WTC11 (cell line): ENCODE measurements at regions not wholly inside any gene's neighbourhood (a gene's known extent, or its start where the extent isn't known, plus 50 kb on each side); places are given as distances from the start of the nearest gene placed in this dataset.

Experiments used
- CBFB ChIP-seq: sonication (generic); formaldehyde crosslinking; IDR thresholded peaks from 2 replicates; pipeline ENCODE4 v1.8.1; 2022; ENCODE audit warnings: mild to moderate bottlenecking, low read depth, missing genetic modification reagents
- CTCF ChIP-seq: fragments of 200-600 bp; IDR thresholded peaks from 2 replicates; pipeline ENCODE4 v1.8.0; 2022; ENCODE audit warnings: antibody characterized with exemption
- NFYB ChIP-seq: sonication (generic); formaldehyde crosslinking; conservative IDR thresholded peaks from 2 replicates; pipeline ENCODE4 v1.8.0; 2022; ENCODE audit warnings: low read depth, missing genetic modification reagents
- ZNF512 ChIP-seq: sonication (generic); formaldehyde crosslinking; IDR thresholded peaks from 2 replicates; pipeline ENCODE4 v1.8.1; 2022; ENCODE audit warnings: missing genetic modification reagents, borderline replicate concordance

- no peak for TF ChIP-seq CTCF
- no peak for TF ChIP-seq NFYB
- no peak for TF ChIP-seq CBFB
- no peak for TF ChIP-seq ZNF512 (CRISPR knock-in tag)
These were observed 926.4 kb upstream of the FANCL start for GRCh38 chr2:59167514-59167913.
